ENCODE measurements at regions not wholly inside any gene's neighbourhood (a gene's known extent, or its start where the extent isn't known, plus 50 kb on each side); places are given as distances from the start of the nearest gene placed in this dataset.

DNA sequence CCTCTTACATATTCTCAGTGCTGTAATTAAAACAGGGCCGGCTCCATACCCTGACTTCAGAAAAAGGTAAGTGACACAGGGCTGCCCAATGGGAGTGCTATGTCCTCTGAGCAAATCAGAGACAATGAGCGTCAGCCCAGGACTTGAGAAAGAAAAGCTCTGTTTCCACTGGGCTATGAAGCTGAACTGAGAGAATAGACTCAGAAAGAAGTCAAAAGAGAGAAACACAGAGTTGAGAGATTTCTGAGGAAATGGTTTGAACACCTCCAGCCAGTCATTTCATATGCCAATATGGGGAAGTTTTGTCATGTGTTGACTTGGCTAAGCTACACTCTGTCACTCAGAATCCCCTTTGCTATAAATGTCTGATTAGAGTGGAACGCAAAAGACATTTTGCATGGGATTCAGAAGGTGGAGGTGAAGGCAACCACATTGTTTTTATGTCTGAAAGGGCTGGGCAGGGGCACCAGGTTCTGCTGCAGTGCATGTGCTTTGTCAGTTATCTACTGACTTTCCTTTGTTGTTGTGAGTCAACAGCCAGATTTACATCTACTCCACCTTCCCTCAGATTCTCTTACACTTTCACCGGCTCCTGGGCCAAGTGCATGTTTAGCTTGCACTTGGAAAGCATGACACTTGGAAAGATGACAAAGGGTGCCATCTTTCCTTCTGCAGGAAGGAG lies 313.3 kb downstream of the DUSP6 start:
- TF ChIP-seq, protein P1, sequence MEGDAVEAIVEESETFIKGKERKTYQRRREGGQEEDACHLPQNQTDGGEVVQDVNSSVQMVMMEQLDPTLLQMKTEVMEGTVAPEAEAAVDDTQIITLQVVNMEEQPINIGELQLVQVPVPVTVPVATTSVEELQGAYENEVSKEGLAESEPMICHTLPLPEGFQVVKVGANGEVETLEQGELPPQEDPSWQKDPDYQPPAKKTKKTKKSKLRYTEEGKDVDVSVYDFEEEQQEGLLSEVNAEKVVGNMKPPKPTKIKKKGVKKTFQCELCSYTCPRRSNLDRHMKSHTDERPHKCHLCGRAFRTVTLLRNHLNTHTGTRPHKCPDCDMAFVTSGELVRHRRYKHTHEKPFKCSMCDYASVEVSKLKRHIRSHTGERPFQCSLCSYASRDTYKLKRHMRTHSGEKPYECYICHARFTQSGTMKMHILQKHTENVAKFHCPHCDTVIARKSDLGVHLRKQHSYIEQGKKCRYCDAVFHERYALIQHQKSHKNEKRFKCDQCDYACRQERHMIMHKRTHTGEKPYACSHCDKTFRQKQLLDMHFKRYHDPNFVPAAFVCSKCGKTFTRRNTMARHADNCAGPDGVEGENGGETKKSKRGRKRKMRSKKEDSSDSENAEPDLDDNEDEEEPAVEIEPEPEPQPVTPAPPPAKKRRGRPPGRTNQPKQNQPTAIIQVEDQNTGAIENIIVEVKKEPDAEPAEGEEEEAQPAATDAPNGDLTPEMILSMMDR (conservative IDR thresholded peaks at IDR 0.05; ENCODE audit: low read depth, low read length) = no peak
- no peak for TF ChIP-seq EZH2 (IDR thresholded peaks at IDR 0.05; ENCODE audit: low read length, unreplicated experiment)
